Stimulated activated naive B cell treated with anti-CD40 and anti-IgM and Interleukin-4, amounts not matched to agents 10 μg/mL and 1 μg/mL and 100 μg/mL, for 72 hours (primary cell): ENCODE measurements at regions not wholly inside any gene's neighbourhood (a gene's known extent, or its start where the extent isn't known, plus 50 kb on each side); places are given as distances from the start of the nearest gene placed in this dataset.
"Not testable (repeated sequence)": the region's sequence is repeated elsewhere in the genome, so short reads cannot be mapped to it uniquely, and the experiment has no call there.

Source experiments
- ATAC-seq, 2 donors: fragments of 150-1000 bp; cut with Tn5 transposase; replicated peaks; 2 replicates each; pipeline ENCODE4 v1.10.0; 2021; ENCODE audit warnings: moderate library complexity in 1 of 2
- DNase-seq: peaks from one replicate; pipeline ENCODE4 v3.0.0; 2021
- H3K27ac Mint-ChIP-seq: one replicate; pipeline ENCODE4 v1.8.0; 2022; ENCODE audit warnings: mild to moderate bottlenecking, mixed read lengths
- H3K27me3 Mint-ChIP-seq, 2 donors: one replicate each; pipeline ENCODE4 v1.8.0; 2022; ENCODE audit warnings: mixed read lengths in 2 of 2
- H3K36me3 Mint-ChIP-seq, 2 donors: one replicate each; pipeline ENCODE4 v1.8.0; 2022; ENCODE audit warnings: mixed read lengths in 2 of 2, mild to moderate bottlenecking in 1 of 2
- H3K4me1 Mint-ChIP-seq, 2 donors: one replicate each; pipeline ENCODE4 v1.8.0; 2022; ENCODE audit warnings: mixed read lengths in 2 of 2, mild to moderate bottlenecking in 1 of 2
- H3K4me3 Mint-ChIP-seq, 2 donors: one replicate each; pipeline ENCODE4 v1.8.0; 2022; ENCODE audit warnings: mild to moderate bottlenecking in 2 of 2, mixed read lengths in 2 of 2, moderate library complexity in 1 of 2
- H3K9me3 Mint-ChIP-seq, 2 donors: one replicate each; pipeline ENCODE4 v1.8.0; 2022; ENCODE audit warnings: mixed read lengths in 2 of 2, mild to moderate bottlenecking in 1 of 2

DNA sequence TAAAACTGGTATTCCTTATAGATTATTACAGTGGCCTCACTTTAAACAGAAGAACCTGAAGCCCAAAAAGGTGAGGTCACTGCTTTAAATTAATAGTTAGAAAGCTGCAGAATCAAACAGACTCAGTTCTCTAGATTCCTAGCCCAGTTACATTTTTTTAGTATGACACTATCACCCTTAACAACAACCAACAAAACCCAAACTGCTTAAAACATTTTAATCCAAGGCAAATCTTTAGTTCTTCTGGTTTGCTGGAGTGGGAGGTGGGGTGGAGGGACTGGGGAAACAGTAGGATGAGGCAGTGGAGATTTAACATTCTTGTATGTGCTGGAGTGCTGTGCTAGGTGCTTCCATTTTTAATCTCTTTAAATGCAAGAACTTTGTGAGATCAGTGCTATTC lies 631.6 kb upstream of the KCNMB2 start:
- no peak overlapping the region for H3K4me3 Mint-ChIP-seq

GRCh38 chr3:177905173-177906125 lies 630.8 kb upstream of the KCNMB2 start:
- ATAC-seq (no peak), DNase-seq (no peak)
- Mint-ChIP-seq H3K27ac (no peak overlapping the region), H3K4me1 (peaks cover 0 to 7% of the 10 kb centered on the region in 2 donors), H3K4me3 (no peak overlapping the region), H3K27me3 (no peaks in the 10 kb centered on the region), H3K9me3 (peaks cover 0 to 5% of the 10 kb centered on the region in 2 donors), H3K36me3 (no peaks in the 10 kb centered on the region)

More for the DNA sequence above, 631.6 kb upstream of the KCNMB2 start:
- Mint-ChIP-seq H3K27me3 (no peaks in the 10 kb centered on the region), H3K27ac (no peak overlapping the region), H3K9me3 (peaks cover 4 to 8% of the 10 kb centered on the region in 2 donors), H3K36me3 (peaks cover 3% of the 10 kb centered on the region in 2 donors), H3K4me1 (peaks cover 0 to 7% of the 10 kb centered on the region in 2 donors)
- DNase-seq (no peak), ATAC-seq (no peak)

DNA sequence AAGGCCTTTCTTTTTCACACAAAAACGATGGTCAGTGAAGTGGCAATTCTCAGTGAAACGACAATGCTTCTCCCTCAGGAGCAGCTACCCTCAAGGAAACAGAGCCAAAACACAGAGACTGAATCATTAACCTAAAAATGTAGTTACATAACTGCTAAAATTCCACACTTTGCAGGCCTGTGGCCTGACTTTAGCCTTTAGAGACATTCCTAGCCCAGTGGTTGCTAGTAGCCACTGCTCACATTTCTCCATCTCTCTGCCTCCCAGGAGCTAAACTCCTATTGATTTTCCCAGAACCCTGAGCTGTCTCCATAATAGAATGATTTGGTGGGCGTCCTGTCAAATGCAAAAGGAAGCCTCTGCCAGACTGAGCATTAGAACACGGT lies 630.1 kb upstream of the KCNMB2 start:
- peaks cover 0 to 5% of the 10 kb centered on the region in 2 donors for H3K9me3 Mint-ChIP-seq
- no peak for ATAC-seq
- peaks cover 0 to 7% of the 10 kb centered on the region in 2 donors for H3K4me1 Mint-ChIP-seq
- no peak overlapping the region for H3K4me3 Mint-ChIP-seq
- DNase-seq, result no peak
- no peak overlapping the region for H3K27ac Mint-ChIP-seq
- H3K36me3 Mint-ChIP-seq, result no peaks in the 10 kb centered on the region
- no peaks in the 10 kb centered on the region for H3K27me3 Mint-ChIP-seq

GRCh38 chr3:177906578-177907229 lies 629.5 kb upstream of the KCNMB2 start:
- ATAC-seq, result no peak
- Mint-ChIP-seq H3K27ac (no peak overlapping the region), H3K27me3 (no peaks in the 10 kb centered on the region), H3K4me1 (peaks cover 0 to 7% of the 10 kb centered on the region in 2 donors), H3K4me3 (no peak overlapping the region), H3K9me3 (peaks cover 0 to 2% of the 10 kb centered on the region in 2 donors), H3K36me3 (no peaks in the 10 kb centered on the region)
- no peak for DNase-seq

- not testable (repeated sequence) for ATAC-seq, H3K9me3 Mint-ChIP-seq, DNase-seq, H3K27me3 Mint-ChIP-seq, H3K4me1 Mint-ChIP-seq, H3K36me3 Mint-ChIP-seq, H3K27ac Mint-ChIP-seq, H3K4me3 Mint-ChIP-seq
Observed at GRCh38 chr3:177909530-177909929, 626.7 kb upstream of the KCNMB2 start.

GRCh38 chr3:177914224-177914623 lies 622.0 kb upstream of the KCNMB2 start:
- peaks cover 7% of the 10 kb centered on the region in 2 donors for H3K9me3 Mint-ChIP-seq
- H3K27ac Mint-ChIP-seq, result no peak overlapping the region
- ATAC-seq (no peak), DNase-seq (no peak)
- no peaks in the 10 kb centered on the region for H3K27me3 Mint-ChIP-seq
- H3K4me1 Mint-ChIP-seq, result peaks cover 0 to 8% of the 10 kb centered on the region in 2 donors
- no peaks in the 10 kb centered on the region for H3K36me3 Mint-ChIP-seq
- no peak overlapping the region for H3K4me3 Mint-ChIP-seq

- H3K9me3 Mint-ChIP-seq, result peaks cover 6 to 7% of the 10 kb centered on the region in 2 donors
- no peak overlapping the region for H3K4me3 Mint-ChIP-seq
- H3K4me1 Mint-ChIP-seq, result peaks cover 0 to 8% of the 10 kb centered on the region in 2 donors
- H3K27ac Mint-ChIP-seq, result no peak overlapping the region
- no peaks in the 10 kb centered on the region for H3K36me3 Mint-ChIP-seq
- no peak for ATAC-seq
- no peaks in the 10 kb centered on the region for H3K27me3 Mint-ChIP-seq
- no peak for DNase-seq
Observed at GRCh38 chr3:177916461-177916860, 619.8 kb upstream of the KCNMB2 start.

DNA sequence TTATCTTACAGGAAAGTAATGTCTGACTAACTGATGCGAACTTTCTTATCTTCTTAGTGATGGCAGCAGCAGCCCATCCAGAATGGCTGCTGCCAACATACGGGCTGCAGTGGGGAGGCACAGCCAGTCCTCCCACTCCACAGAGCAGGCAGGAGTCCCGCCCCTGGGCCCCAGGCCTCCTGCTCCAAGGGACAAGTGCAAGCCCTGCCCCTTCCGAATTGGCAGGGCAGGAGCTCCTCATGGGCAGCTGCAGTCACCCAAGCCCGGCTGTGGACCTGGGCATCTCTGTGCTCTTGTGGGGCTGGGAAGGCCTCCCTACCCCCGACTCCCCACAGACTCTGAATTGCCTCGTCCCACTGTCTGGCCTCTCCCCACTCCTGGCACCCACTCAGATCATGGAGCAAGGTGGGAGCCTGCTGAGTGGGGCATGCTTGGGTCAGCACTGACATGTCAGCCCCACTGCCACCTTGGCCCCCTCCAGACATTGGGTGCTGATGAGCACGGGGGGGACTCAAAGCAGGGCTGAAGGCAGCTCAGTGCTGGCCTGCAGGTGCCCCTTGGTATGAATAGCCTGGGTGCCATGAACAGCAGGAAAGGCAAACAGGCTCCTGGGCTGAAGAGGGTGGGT lies 618.9 kb upstream of the KCNMB2 start:
- DNase-seq (no peak), ATAC-seq (no peak)
- peaks cover 6 to 7% of the 10 kb centered on the region in 2 donors for H3K9me3 Mint-ChIP-seq
- H3K4me1 Mint-ChIP-seq, result peaks cover 0 to 7% of the 10 kb centered on the region in 2 donors
- no peaks in the 10 kb centered on the region for H3K27me3 Mint-ChIP-seq
- H3K4me3 Mint-ChIP-seq, result no peak overlapping the region
- H3K27ac Mint-ChIP-seq, result no peak overlapping the region
- no peaks in the 10 kb centered on the region for H3K36me3 Mint-ChIP-seq

DNA sequence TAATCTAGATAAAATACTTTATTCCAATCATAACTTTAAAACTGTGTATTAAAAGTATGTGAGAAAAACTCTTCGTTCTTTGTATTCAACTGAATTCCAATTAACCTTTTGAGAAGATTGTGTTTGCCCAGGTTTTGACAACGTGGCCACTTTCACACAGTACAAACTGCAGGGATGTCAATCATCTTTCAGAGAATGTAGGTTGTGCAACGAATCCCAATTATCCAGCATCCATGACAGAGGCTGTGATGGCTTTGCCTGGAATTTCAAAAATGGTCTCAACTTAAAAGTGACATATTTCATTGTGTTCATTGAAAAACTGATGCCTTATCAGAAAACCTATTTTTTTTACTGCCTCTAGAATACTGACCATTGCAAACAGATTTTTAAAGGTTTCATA lies 615.1 kb upstream of the KCNMB2 start:
- H3K27ac Mint-ChIP-seq, result no peak overlapping the region
- DNase-seq (no peak), ATAC-seq (no peak)
- no peaks in the 10 kb centered on the region for H3K36me3 Mint-ChIP-seq
- no peak overlapping the region for H3K4me3 Mint-ChIP-seq
- no peaks in the 10 kb centered on the region for H3K4me1 Mint-ChIP-seq
- peaks cover 0 to 3% of the 10 kb centered on the region in 2 donors for H3K9me3 Mint-ChIP-seq
- peaks cover 0 to 4% of the 10 kb centered on the region in 2 donors for H3K27me3 Mint-ChIP-seq

- Mint-ChIP-seq H3K9me3 (no peaks in the 10 kb centered on the region), H3K4me3 (no peak overlapping the region), H3K27ac (no peak overlapping the region), H3K4me1 (peaks cover 0 to 2% of the 10 kb centered on the region in 2 donors), H3K27me3 (peaks cover 0 to 4% of the 10 kb centered on the region in 2 donors), H3K36me3 (no peaks in the 10 kb centered on the region)
- ATAC-seq (no peak), DNase-seq (no peak)
Observed at GRCh38 chr3:177924261-177924660, 612.0 kb upstream of the KCNMB2 start.

DNA sequence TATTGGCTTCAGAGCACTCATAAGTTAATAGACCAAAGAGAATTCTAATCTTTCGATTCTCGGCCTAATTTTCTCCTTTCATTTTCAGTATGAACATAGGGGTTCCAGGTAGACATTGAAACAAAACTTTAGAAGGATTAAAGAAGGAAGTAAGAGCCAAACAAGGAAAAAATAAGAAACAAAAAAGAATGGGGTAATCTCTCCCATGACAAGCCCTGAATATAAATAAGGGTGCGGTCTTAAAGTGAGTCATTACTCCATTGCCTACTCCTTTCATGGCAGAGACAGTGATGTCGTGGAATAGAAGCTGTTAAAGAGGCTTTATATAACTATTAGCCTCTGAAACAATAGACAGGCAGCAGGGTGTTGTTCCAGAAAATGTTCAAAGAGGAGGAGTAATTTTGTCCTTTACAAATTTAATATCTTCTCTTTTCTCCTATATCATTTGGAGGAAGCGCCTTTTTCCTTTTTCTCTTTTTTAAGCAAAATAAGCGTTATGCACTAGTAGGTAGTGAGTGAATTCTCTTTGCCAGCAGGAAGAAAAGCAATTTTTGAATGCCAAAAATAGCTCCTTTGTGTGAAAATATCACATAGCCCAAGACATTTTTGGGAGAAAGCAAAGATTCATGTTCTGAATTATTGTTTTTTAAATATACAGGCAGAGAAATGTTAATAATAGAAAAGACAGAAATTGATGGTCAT lies 607.9 kb upstream of the KCNMB2 start:
- no peak overlapping the region for H3K4me3 Mint-ChIP-seq
- peaks cover 0 to 4% of the 10 kb centered on the region in 2 donors for H3K27me3 Mint-ChIP-seq
- peak in 1 of 2 donors; percentile 61 for ATAC-seq
- peaks cover 0 to 2% of the 10 kb centered on the region in 2 donors for H3K4me1 Mint-ChIP-seq
- no peak overlapping the region for H3K27ac Mint-ChIP-seq
- H3K9me3 Mint-ChIP-seq, result no peaks in the 10 kb centered on the region
- peaks cover 0 to 1% of the 10 kb centered on the region in 2 donors for H3K36me3 Mint-ChIP-seq
- DNase-seq, result no peak

DNA sequence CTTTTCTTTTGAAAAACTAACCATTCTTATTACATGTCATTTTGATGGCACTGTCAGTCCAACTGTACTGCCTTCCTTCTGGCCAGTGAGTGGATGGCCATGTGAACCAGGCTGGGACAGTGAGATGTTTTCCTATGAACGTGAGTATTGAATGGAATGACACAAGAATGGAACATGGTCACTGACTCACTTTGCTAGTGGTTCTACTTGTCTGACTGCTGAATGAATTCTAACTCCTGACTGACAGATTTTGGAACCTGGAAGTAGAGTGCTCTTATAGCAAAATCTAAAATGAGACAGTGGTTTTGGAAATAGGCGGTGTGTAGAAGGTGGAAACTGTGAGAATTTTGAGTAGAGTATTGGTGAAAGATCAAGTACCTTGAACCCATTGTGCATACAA lies 606.9 kb upstream of the KCNMB2 start:
- peaks cover 0 to 1% of the 10 kb centered on the region in 2 donors for H3K36me3 Mint-ChIP-seq
- H3K27me3 Mint-ChIP-seq, result peaks cover 0 to 4% of the 10 kb centered on the region in 2 donors
- H3K4me3 Mint-ChIP-seq, result no peak overlapping the region
- no peak overlapping the region for H3K27ac Mint-ChIP-seq
- H3K4me1 Mint-ChIP-seq, result peaks cover 0 to 2% of the 10 kb centered on the region in 2 donors
- DNase-seq (no peak), ATAC-seq (no peak)
- no peaks in the 10 kb centered on the region for H3K9me3 Mint-ChIP-seq

DNA sequence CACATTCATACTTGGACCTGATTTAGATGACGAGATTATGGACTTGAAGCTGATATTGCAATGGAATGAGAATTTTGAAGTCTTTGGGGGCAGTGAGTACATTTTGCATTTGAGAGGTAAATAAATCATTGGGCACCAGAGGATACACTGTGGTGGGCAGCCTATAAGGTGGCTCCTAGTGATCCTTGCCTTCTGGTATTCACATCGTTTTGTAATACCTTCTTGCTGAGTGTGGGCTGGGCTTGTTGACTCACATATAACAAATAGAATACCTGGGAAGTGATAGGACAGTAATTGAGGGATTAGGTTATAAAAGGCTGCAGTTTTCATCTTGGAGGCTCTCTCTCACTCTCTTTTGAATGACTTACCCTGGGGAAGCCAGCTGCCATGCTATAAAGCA lies 605.5 kb upstream of the KCNMB2 start:
- ATAC-seq (no peak), DNase-seq (no peak)
- no peak overlapping the region for H3K27ac Mint-ChIP-seq
- H3K27me3 Mint-ChIP-seq, result no peaks in the 10 kb centered on the region
- no peak overlapping the region for H3K4me3 Mint-ChIP-seq
- peaks cover 0 to 1% of the 10 kb centered on the region in 2 donors for H3K36me3 Mint-ChIP-seq
- H3K9me3 Mint-ChIP-seq, result no peaks in the 10 kb centered on the region
- peaks cover 5 to 7% of the 10 kb centered on the region in 2 donors for H3K4me1 Mint-ChIP-seq

GRCh38 chr3:177931346-177931745 lies 604.9 kb upstream of the KCNMB2 start:
- no peak for DNase-seq
- Mint-ChIP-seq H3K4me3 (no peak overlapping the region), H3K4me1 (peaks cover 5 to 7% of the 10 kb centered on the region in 2 donors), H3K27me3 (no peaks in the 10 kb centered on the region), H3K36me3 (peaks cover 0 to 1% of the 10 kb centered on the region in 2 donors), H3K27ac (no peak overlapping the region), H3K9me3 (no peaks in the 10 kb centered on the region)
- no peak for ATAC-seq
